ENCODE measurements at regions not wholly inside any gene's neighbourhood (a gene's known extent, or its start where the extent isn't known, plus 50 kb on each side); places are given as distances from the start of the nearest gene placed in this dataset.

DNA sequence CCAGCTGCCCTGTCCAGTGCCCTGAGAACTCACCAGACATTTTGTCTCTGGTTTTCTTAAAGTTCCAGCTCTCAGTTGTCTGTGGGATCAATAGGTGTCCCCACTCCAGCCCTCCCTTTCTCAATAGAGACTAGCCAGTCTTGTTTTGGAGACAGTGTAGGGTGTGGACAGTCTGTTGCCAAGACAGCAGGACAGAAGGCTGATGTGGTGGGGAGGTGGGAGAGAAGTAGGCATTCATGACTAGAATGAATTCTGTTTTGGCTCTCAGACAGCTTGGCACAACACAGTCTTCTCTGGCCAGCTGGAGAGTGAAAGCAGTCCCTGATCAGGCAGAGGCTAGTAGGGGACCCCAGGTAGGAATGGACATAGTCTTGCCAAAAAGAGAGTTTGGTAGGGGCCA, 467.0 kb upstream of the PODXL start:
- Histone ChIP-seq H3K4me3 (ENCODE audit: control extremely low read depth in 1 of 5, extremely low read depth in 1 of 5, insufficient read depth in 1 of 5, low read depth in 2 of 5, low read length in 4 of 5) (no peak overlapping the region), H3K27me3 (replicated peaks in 1 of 4; ENCODE audit: control extremely low read depth in 1 of 4, control insufficient read depth in 3 of 4, insufficient read depth in 4 of 4, low read length in 3 of 4) (no peaks in the 10 kb centered on the region), H3K4me2 (replicated peaks; ENCODE audit: low read depth, low read length, poor library complexity, severe bottlenecking) (no peak overlapping the region), H3K4me1 (ENCODE audit: control insufficient read depth in 2 of 2, insufficient read depth in 2 of 2, low read length in 2 of 2) (no peaks in the 10 kb centered on the region), H3K9ac (ENCODE audit: low read length) (no peak overlapping the region), H3K27ac (ENCODE audit: low read length in 2 of 2) (no peak overlapping the region), H3K9me3 (ENCODE audit: control extremely low read depth in 1 of 3, control insufficient read depth in 2 of 3, insufficient read depth in 1 of 3, low read length in 2 of 3) (no peaks in the 10 kb centered on the region), H2AFZ (ENCODE audit: insufficient read depth, low read depth, low read length, poor library complexity, severe bottlenecking) (no peak overlapping the region), H4K20me1 (ENCODE audit: control insufficient read depth, insufficient read depth, low read length, poor library complexity, severe bottlenecking) (no peaks in the 10 kb centered on the region), H3K36me3 (replicated peaks in 1 of 2; ENCODE audit: control extremely low read depth in 1 of 2, control insufficient read depth in 1 of 2, extremely low read depth in 1 of 2, insufficient read depth in 2 of 2, low read length in 1 of 2) (no peaks in the 10 kb centered on the region), H3K79me2 (ENCODE audit: control insufficient read depth, insufficient read depth, low read length) (no peaks in the 10 kb centered on the region)
- Mint-ChIP-seq H3K27ac (no peak overlapping the region), H3K27me3 (peaks cover 6% of the 10 kb centered on the region), H3K4me1 (no peaks in the 10 kb centered on the region), H3K4me3 (no peak overlapping the region), H3K9me3 (ENCODE audit: insufficient read depth) (no peaks in the 10 kb centered on the region)
- intact Hi-C loops (cut with micrococcal nuclease) = no loop called here
- ATAC-seq (ENCODE audit: low read depth) (no peak), DNase-seq (no peak)
- ChIA-PET CTCF (no interaction called here), POLR2A (no interaction called here)
- TF ChIP-seq, protein P1, sequence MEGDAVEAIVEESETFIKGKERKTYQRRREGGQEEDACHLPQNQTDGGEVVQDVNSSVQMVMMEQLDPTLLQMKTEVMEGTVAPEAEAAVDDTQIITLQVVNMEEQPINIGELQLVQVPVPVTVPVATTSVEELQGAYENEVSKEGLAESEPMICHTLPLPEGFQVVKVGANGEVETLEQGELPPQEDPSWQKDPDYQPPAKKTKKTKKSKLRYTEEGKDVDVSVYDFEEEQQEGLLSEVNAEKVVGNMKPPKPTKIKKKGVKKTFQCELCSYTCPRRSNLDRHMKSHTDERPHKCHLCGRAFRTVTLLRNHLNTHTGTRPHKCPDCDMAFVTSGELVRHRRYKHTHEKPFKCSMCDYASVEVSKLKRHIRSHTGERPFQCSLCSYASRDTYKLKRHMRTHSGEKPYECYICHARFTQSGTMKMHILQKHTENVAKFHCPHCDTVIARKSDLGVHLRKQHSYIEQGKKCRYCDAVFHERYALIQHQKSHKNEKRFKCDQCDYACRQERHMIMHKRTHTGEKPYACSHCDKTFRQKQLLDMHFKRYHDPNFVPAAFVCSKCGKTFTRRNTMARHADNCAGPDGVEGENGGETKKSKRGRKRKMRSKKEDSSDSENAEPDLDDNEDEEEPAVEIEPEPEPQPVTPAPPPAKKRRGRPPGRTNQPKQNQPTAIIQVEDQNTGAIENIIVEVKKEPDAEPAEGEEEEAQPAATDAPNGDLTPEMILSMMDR (IDR thresholded peaks at IDR 0.05) = no peak
- no peak for TF ChIP-seq EZH2 (IDR thresholded peaks at IDR 0.05; ENCODE audit: borderline replicate concordance, insufficient read depth, low read depth, low read length, poor library complexity, severe bottlenecking)

DNA sequence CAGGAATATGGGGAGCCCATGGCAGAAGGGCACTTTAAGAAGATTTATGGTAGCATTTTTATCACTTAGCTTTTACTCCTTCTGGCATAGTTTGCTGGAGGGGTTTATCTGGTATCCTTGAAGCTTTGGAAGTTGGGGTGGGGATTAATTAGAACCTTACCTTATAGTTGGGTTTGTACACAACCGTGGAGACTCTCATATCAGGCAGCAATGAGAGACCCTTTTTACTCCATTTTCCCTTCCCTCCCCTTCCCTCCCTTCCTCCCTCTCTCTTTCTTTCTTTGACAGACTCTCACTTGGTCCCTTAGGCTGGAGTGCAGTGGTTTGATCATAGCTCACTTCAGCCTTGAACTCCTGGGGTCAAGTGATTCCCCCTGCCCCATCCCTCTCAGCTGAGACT, 465.8 kb upstream of the PODXL start:
- Histone ChIP-seq H3K4me2 (replicated peaks; ENCODE audit: low read depth, low read length, poor library complexity, severe bottlenecking) (no peak overlapping the region), H3K4me1 (ENCODE audit: control insufficient read depth in 2 of 2, insufficient read depth in 2 of 2, low read length in 2 of 2) (no peaks in the 10 kb centered on the region), H2AFZ (ENCODE audit: insufficient read depth, low read depth, low read length, poor library complexity, severe bottlenecking) (no peak overlapping the region), H3K4me3 (ENCODE audit: control extremely low read depth in 1 of 5, extremely low read depth in 1 of 5, insufficient read depth in 1 of 5, low read depth in 2 of 5, low read length in 4 of 5) (no peak overlapping the region), H3K27me3 (replicated peaks in 1 of 4; ENCODE audit: control extremely low read depth in 1 of 4, control insufficient read depth in 3 of 4, insufficient read depth in 4 of 4, low read length in 3 of 4) (no peaks in the 10 kb centered on the region), H3K9me3 (ENCODE audit: control extremely low read depth in 1 of 3, control insufficient read depth in 2 of 3, insufficient read depth in 1 of 3, low read length in 2 of 3) (no peaks in the 10 kb centered on the region), H4K20me1 (ENCODE audit: control insufficient read depth, insufficient read depth, low read length, poor library complexity, severe bottlenecking) (no peaks in the 10 kb centered on the region), H3K27ac (ENCODE audit: low read length in 2 of 2) (no peak overlapping the region), H3K9ac (ENCODE audit: low read length) (no peak overlapping the region), H3K36me3 (replicated peaks in 1 of 2; ENCODE audit: control extremely low read depth in 1 of 2, control insufficient read depth in 1 of 2, extremely low read depth in 1 of 2, insufficient read depth in 2 of 2, low read length in 1 of 2) (no peaks in the 10 kb centered on the region), H3K79me2 (ENCODE audit: control insufficient read depth, insufficient read depth, low read length) (no peaks in the 10 kb centered on the region)
- intact Hi-C loops (cut with micrococcal nuclease) = no loop called here
- H3K4me1 Mint-ChIP-seq = no peaks in the 10 kb centered on the region
- no CpG with 5 or more reads among the region's 1 CpG for WGBS (ENCODE audit: insufficient coverage)
- H3K27me3 Mint-ChIP-seq = peaks cover 3% of the 10 kb centered on the region
- no peak overlapping the region for H3K27ac Mint-ChIP-seq
- ChIA-PET POLR2A (no interaction called here), CTCF (no interaction called here)
- no peak overlapping the region for H3K4me3 Mint-ChIP-seq
- H3K9me3 Mint-ChIP-seq (ENCODE audit: insufficient read depth) = no peaks in the 10 kb centered on the region
- DNase-seq (no peak), ATAC-seq (ENCODE audit: low read depth) (no peak)
- TF ChIP-seq, protein P1 (IDR thresholded peaks at IDR 0.05) = no peak
- TF ChIP-seq EZH2 (IDR thresholded peaks at IDR 0.05; ENCODE audit: borderline replicate concordance, insufficient read depth, low read depth, low read length, poor library complexity, severe bottlenecking) = no peak
